DND-41 (cell line): ENCODE measurements at regions not wholly inside any gene's neighbourhood (a gene's known extent, or its start where the extent isn't known, plus 50 kb on each side); places are given as distances from the start of the nearest gene placed in this dataset.

Experiments used
- ATAC-seq: fragments of 200-7000 bp; cut with Tn5 transposase; 3 replicates; pipeline ENCODE4 v1.9.1; 2021; ENCODE audit warnings: low read depth; ENCODE audit not compliant: insufficient read depth
- DNase-seq: peaks from one replicate; pipeline ENCODE4 v3.0.0-alpha.2; 2020
- H2AFZ ChIP-seq: 2 replicates; pipeline ENCODE4 v1.6.0; 2012; ENCODE audit warnings: low read depth, low read length
- H3K27ac ChIP-seq: 2 replicates; pipeline ENCODE4 v1.5.1; 2012; ENCODE audit warnings: low read length, inconsistent platforms
- H3K27me3 ChIP-seq: fragments of 200-600 bp; sonication (generic); 2 replicates; pipeline ENCODE4 v1.6.0; 2012; ENCODE audit warnings: low read length, mild to moderate bottlenecking, inconsistent platforms; ENCODE audit not compliant: insufficient read depth, poor library complexity
- H3K36me3 ChIP-seq: 2 replicates; pipeline ENCODE4 v1.5.1; 2012; ENCODE audit warnings: low read length, inconsistent platforms; ENCODE audit not compliant: insufficient read depth
- H3K4me1 ChIP-seq: 2 replicates; pipeline ENCODE4 v1.5.1; 2012; ENCODE audit warnings: mild to moderate bottlenecking, low read length; ENCODE audit not compliant: insufficient read depth
- H3K4me2 ChIP-seq: 2 replicates; pipeline ENCODE4 v1.6.0; 2012; ENCODE audit warnings: mild to moderate bottlenecking, moderate library complexity, low read length, inconsistent platforms; ENCODE audit not compliant: insufficient read depth
- H3K4me3 ChIP-seq, 2 experiments: fragments of 200-600 bp in 1 of 2; shearing (Covaris generic) in 1 of 2; 2 replicates each; pipeline ENCODE4 v1.5.1; 2012 to 2016; ENCODE audit warnings: inconsistent platforms in 2 of 2, low read length in 2 of 2, mild to moderate bottlenecking in 2 of 2, low read depth in 1 of 2, moderate library complexity in 1 of 2
- H3K79me2 ChIP-seq: 2 replicates; pipeline ENCODE4 v1.6.0; 2012; ENCODE audit warnings: low read length, inconsistent platforms; ENCODE audit not compliant: insufficient read depth
- H3K9ac ChIP-seq: 2 replicates; pipeline ENCODE4 v1.6.0; 2012; ENCODE audit warnings: low read depth, mild to moderate bottlenecking, inconsistent platforms, low read length, moderate library complexity
- H3K9me3 ChIP-seq: 2 replicates; pipeline ENCODE4 v1.5.1; 2012; ENCODE audit warnings: low read length, moderate library complexity, mild to moderate bottlenecking, inconsistent platforms; ENCODE audit not compliant: insufficient read depth, severe bottlenecking
- H4K20me1 ChIP-seq: 2 replicates; pipeline ENCODE4 v1.6.0; 2012; ENCODE audit warnings: low read length; ENCODE audit not compliant: insufficient read depth
- EZH2 ChIP-seq: IDR thresholded peaks from 3 replicates; pipeline ENCODE4 v1.6.1; 2012; ENCODE audit warnings: borderline replicate concordance, low read depth, mild to moderate bottlenecking, moderate library complexity, low read length, inconsistent platforms; ENCODE audit not compliant: severe bottlenecking
- TF ChIP-seq, protein P1 (sequence below): IDR thresholded peaks from 2 replicates; pipeline ENCODE4 v1.5.1; 2012; ENCODE audit warnings: borderline replicate concordance, low read length, moderate library complexity, mild to moderate bottlenecking; ENCODE audit not compliant: poor library complexity, severe bottlenecking; ENCODE audit errors: extremely low read depth

GRCh38 chr1:29801561-29801973 is 565.2 kb downstream of the PTPRU start:
- no peaks in the 10 kb centered on the region for H3K4me1 ChIP-seq

DNA sequence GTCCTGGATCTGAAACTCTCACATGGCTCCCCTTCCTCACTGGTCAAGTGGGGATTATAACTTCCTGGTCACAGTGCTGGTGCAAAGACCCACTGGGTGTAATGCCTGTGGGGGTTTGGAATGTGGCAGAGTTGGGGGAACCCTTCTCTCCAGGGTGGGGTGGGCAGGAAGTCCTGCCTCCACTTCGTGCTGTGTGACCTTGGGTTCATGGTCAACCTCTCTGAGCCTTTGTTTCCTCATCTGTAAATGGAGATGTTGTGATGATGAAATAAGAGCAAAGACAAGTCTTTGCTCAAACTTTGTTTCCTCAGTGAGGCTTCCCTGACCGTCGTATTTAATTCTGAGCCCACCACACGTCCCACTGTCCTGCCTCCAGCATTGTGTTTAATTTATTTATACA is 564.7 kb downstream of the PTPRU start:
- no peak overlapping the region for H2AFZ ChIP-seq
- H3K9me3 ChIP-seq = no peaks in the 10 kb centered on the region
- ATAC-seq (no peak), DNase-seq (no peak)
- H3K9ac ChIP-seq = no peak overlapping the region
- H3K36me3 ChIP-seq = no peaks in the 10 kb centered on the region
- no peaks in the 10 kb centered on the region for H3K4me1 ChIP-seq
- no peak overlapping the region for H3K4me2 ChIP-seq
- TF ChIP-seq, protein P1, sequence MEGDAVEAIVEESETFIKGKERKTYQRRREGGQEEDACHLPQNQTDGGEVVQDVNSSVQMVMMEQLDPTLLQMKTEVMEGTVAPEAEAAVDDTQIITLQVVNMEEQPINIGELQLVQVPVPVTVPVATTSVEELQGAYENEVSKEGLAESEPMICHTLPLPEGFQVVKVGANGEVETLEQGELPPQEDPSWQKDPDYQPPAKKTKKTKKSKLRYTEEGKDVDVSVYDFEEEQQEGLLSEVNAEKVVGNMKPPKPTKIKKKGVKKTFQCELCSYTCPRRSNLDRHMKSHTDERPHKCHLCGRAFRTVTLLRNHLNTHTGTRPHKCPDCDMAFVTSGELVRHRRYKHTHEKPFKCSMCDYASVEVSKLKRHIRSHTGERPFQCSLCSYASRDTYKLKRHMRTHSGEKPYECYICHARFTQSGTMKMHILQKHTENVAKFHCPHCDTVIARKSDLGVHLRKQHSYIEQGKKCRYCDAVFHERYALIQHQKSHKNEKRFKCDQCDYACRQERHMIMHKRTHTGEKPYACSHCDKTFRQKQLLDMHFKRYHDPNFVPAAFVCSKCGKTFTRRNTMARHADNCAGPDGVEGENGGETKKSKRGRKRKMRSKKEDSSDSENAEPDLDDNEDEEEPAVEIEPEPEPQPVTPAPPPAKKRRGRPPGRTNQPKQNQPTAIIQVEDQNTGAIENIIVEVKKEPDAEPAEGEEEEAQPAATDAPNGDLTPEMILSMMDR = no peak
- no peak for TF ChIP-seq EZH2
- H3K79me2 ChIP-seq = no peaks in the 10 kb centered on the region
- no peaks in the 10 kb centered on the region; the same call in 1 of the 2 replicates for H4K20me1 ChIP-seq
- H3K27me3 ChIP-seq = peaks cover 9% of the 10 kb centered on the region
- H3K27ac ChIP-seq = no peak overlapping the region
- H3K4me3 ChIP-seq = no peak overlapping the region

More at GRCh38 chr1:29801561-29801973, 565.2 kb downstream of the PTPRU start:
- Histone ChIP-seq H3K4me2 (no peak overlapping the region), H3K4me3 (no peak overlapping the region), H3K79me2 (no peaks in the 10 kb centered on the region), H3K9me3 (no peaks in the 10 kb centered on the region), H3K36me3 (no peaks in the 10 kb centered on the region), H3K9ac (no peak overlapping the region), H2AFZ (no peak overlapping the region), H4K20me1 (no peaks in the 10 kb centered on the region; the same call in 1 of the 2 replicates), H3K27ac (no peak overlapping the region), H3K27me3 (peaks cover 9% of the 10 kb centered on the region)
- no peak for DNase-seq
- TF ChIP-seq, protein P1 = no peak
- no peak for TF ChIP-seq EZH2
- no peak for ATAC-seq

GRCh38 chr1:29800522-29800956 is 564.2 kb downstream of the PTPRU start:
- peaks cover 9% of the 10 kb centered on the region for H3K27me3 ChIP-seq
- H3K79me2 ChIP-seq = no peaks in the 10 kb centered on the region
- H3K4me3 ChIP-seq = no peak overlapping the region
- no peak for TF ChIP-seq EZH2
- TF ChIP-seq, protein P1 = no peak
- no peak overlapping the region for H3K27ac ChIP-seq
- no peak for DNase-seq
- H2AFZ ChIP-seq = no peak overlapping the region
- H3K4me2 ChIP-seq = no peak overlapping the region
- H4K20me1 ChIP-seq = no peaks in the 10 kb centered on the region; the same call in 1 of the 2 replicates
- no peak overlapping the region for H3K9ac ChIP-seq
- no peaks in the 10 kb centered on the region for H3K4me1 ChIP-seq
- H3K9me3 ChIP-seq = no peaks in the 10 kb centered on the region
- no peak for ATAC-seq
- no peaks in the 10 kb centered on the region for H3K36me3 ChIP-seq

GRCh38 chr1:29800120-29800519 is 563.8 kb downstream of the PTPRU start:
- TF ChIP-seq EZH2 = no peak
- TF ChIP-seq, protein P1 = no peak
- Histone ChIP-seq H3K36me3 (no peaks in the 10 kb centered on the region), H3K4me2 (no peak overlapping the region), H3K9me3 (no peaks in the 10 kb centered on the region), H3K79me2 (no peaks in the 10 kb centered on the region), H3K4me3 (no peak overlapping the region), H3K27ac (no peak overlapping the region), H3K27me3 (peaks cover 9% of the 10 kb centered on the region), H2AFZ (no peak overlapping the region), H4K20me1 (no peaks in the 10 kb centered on the region; the same call in 1 of the 2 replicates), H3K4me1 (no peaks in the 10 kb centered on the region), H3K9ac (no peak overlapping the region)
- DNase-seq = no peak
- no peak for ATAC-seq
